ENCODE measurements at regions not wholly inside any gene's neighbourhood (a gene's known extent, or its start where the extent isn't known, plus 50 kb on each side); places are given as distances from the start of the nearest gene placed in this dataset.

- DNase-seq (ENCODE audit: low read depth in 2 of 2), result no peak
These were observed 95.9 kb upstream of the IGSF21 start for GRCh38 chr1:18011703-18012102.

DNA sequence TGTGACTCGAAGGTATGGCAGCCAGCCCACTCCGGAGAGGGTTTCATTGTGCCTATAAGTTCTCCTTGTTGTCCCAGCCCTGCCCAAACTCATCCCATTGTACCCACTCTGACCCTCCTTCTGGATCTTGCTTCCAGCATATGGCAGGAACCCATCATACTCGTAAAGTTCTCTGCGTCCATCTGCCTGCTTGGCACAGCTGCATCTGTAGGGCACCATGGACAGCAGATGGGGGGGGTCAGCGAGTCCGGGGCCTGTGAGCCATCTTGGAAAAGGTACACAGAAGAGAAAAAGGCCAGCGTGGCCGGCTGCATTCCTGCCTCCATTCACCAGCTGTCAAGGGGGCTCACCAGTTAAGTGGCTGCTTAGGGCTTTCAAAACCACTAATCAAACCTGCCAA is 94.9 kb upstream of the IGSF21 start:
- no peak for DNase-seq (ENCODE audit: low read depth in 2 of 2)

- no peak for DNase-seq (ENCODE audit: low read depth in 2 of 2)
These were observed 94.4 kb upstream of the IGSF21 start for GRCh38 chr1:18013216-18013615.

- no peak for DNase-seq (ENCODE audit: low read depth in 2 of 2)
These were observed 91.9 kb upstream of the IGSF21 start for GRCh38 chr1:18015719-18016118.

- DNase-seq (ENCODE audit: low read depth in 2 of 2), result no peak
These were observed 89.2 kb upstream of the IGSF21 start for GRCh38 chr1:18018366-18018765.

DNA sequence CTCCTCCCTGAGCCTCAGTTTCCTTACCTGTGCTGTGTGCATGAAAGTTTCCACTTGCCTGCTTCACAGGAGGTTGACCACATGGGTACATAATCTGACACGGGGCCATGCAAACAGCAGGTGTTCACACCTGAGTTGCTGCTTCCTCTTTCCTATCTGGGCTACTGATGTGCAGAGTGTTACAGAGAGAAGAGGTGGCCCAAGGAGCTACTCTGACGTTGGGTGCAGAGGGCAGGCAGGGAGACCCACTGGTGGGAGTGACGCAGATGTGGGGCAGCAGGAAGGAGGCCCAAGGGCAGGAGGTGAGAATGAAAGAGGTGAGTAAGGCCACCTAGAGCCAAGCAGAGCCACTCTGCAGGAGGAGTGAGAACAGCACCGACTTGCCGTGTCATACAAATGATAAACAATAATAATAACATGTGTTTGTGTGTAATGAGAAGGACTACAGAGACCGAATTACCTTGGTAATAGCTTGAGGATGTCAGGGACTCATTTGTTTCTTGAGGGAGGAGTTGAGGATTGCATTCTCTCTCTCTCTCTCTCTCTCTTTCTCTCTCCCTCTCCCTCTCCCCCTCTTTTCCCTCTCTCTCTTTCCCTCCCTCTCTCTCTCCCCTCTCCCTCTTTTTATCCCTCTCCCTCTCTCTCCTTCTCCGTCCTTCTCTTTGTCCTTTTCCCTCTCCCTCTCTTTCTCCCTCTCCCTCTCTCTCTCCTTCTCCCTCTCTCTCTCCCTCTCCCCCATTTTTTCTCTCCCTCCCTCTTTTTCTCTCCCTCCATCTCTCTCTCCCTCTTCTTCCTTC is 87.4 kb upstream of the IGSF21 start:
- DNase-seq (ENCODE audit: low read depth in 2 of 2), result no peak

GRCh38 chr1:18021242-18021641 is 86.4 kb upstream of the IGSF21 start:
- DNase-seq (ENCODE audit: low read depth in 2 of 2), result no peak

DNA sequence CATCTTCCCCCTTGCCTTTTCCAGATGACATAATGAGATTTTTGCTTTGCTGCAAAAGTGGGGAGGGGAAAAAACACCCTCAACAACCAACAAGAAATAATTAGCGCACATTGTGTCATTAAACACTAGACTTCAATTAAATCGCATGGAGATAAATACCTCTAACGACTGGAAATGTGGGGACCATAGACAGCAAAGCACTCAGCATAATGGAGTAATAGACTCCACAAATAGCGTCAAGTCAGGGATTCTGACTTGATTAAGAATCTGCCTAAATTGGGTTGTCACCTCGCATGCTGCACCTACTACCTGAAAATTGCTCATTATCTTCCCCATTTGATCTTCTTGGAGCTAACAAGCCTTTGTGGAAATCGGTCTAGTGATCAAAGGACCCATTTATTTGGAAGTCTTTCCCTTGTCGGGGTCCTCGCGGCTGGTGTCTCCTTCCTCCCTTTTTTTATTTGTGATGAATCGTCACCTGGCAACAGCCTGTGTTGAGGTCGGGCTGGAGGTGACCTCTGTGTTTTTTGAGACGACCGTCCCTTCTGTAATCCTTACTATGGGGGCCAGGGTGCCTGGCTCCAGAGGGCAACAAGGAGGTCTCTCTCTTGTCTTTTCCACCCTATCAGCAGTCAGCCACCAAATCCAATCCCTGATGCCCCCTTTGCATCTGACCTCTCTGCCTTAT is 75.3 kb upstream of the IGSF21 start:
- no peak for DNase-seq (ENCODE audit: low read depth in 2 of 2)

GRCh38 chr1:18035145-18035544 is 72.5 kb upstream of the IGSF21 start:
- DNase-seq (ENCODE audit: low read depth in 2 of 2), result no peak

GRCh38 chr1:18037651-18038050 is 69.9 kb upstream of the IGSF21 start:
- DNase-seq (ENCODE audit: low read depth in 2 of 2), result no peak

- no peak for DNase-seq (ENCODE audit: low read depth in 2 of 2)
These were observed 69.5 kb upstream of the IGSF21 start for GRCh38 chr1:18038051-18038450.

DNA sequence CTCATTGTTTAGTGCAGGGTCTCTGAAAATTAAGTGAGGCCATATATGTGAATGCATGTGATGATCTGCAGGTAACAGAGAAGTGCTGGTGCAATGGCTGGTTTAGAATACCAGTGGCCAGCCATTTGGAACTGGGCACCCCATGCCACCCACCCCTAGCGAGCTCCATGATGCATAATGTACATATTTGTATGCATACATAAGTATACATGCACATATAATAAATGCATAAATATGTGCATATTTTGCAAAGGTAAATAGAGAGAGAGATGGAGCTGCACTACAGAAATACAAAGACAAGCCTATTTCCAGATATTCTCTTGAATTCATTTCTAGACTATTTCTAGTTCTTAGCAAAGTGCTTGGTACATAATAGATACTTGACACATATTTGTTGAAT is 68.5 kb upstream of the IGSF21 start:
- no peak for DNase-seq (ENCODE audit: low read depth in 2 of 2)

DNA sequence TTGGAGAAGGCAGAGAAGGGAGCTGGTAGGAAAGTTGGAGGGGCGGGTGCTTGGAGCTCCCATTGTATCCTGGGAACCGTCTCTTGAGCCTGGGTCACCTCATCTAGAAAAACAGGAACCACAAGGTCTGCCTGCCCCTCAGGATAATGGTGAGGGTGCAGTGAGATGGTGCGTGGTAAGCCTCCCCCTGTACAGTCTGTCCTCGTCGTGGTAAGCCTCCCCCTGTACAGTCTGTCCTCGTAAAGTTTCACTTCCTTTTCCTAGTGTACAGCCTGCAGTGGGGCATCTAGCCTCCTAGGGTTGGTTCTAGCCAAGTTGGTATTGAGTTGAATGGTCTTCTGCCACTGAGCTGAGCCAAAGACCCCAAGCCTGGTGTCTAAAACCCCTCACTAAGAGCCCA is 66.5 kb upstream of the IGSF21 start:
- DNase-seq (ENCODE audit: low read depth in 2 of 2), result no peak

- DNase-seq (ENCODE audit: low read depth in 2 of 2), result no peak
These were observed 65.8 kb upstream of the IGSF21 start for GRCh38 chr1:18041685-18042355.

DNA sequence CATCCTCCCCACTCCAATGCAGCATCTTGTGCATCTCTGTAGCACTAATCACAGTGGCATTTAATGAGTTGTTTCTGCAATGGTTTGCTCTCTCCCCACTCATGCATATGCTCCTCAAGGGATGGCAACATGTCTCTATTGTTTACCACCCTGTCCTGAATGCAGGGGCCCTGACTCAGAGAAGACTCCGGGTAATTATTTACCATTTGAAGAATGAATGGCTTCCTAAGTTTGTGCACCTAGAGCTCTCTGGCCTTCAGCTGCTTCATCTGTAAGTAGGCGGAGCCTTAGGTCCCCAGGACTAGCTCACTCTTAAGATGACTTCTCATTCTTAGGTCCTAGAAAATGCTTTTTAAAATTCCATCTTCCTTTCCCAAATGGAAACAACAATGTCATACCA is 63.7 kb upstream of the IGSF21 start:
- DNase-seq (ENCODE audit: low read depth in 2 of 2), result no peak

- no peak for DNase-seq (ENCODE audit: low read depth in 2 of 2)
These were observed 62.4 kb upstream of the IGSF21 start for GRCh38 chr1:18045203-18045602.

- DNase-seq (ENCODE audit: low read depth in 2 of 2), result no peak
These were observed 62.0 kb upstream of the IGSF21 start for GRCh38 chr1:18045621-18046020.

DNA sequence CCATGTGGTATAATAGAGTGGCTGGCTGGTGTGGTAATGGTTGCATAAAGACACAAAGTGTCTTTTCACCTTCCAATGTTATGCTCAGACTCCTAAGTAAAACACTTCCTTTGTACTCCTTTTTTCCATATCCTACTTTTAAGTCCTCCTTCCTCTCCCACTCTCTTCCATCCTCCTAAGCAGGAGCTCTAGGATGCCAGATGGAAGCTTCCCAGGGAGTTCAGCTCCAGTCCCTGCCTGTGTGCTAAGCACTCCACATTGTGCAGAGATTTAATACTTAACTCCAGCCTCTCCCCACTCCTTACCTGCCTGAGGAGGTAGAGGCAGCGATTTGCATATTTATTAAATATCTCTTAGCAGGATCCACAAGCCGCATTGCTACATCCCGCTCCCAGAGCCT is 60.5 kb upstream of the IGSF21 start:
- DNase-seq (ENCODE audit: low read depth in 2 of 2), result no peak

DNA sequence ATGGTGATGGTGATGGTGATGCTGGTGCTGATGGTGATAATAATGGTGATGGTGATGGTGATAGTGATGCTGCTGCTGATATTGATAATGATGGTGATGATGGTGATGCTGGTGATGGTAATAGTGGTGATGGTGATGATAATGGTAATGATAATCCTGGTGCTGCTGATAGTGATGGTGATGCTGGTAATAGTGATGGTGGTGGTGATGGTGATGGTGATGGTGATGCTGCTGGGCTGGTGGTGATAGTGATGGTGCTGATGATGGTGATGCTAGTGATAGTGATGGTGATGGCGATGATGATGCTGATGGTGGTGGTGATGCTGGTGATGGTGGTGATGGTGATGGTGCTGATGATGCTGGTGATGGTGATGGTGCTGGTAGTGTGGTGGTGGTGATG is 58.4 kb upstream of the IGSF21 start:
- DNase-seq (ENCODE audit: low read depth in 2 of 2), result no peak

GRCh38 chr1:18052671-18053070 is 54.9 kb upstream of the IGSF21 start:
- no peak for DNase-seq (ENCODE audit: low read depth in 2 of 2)

DNA sequence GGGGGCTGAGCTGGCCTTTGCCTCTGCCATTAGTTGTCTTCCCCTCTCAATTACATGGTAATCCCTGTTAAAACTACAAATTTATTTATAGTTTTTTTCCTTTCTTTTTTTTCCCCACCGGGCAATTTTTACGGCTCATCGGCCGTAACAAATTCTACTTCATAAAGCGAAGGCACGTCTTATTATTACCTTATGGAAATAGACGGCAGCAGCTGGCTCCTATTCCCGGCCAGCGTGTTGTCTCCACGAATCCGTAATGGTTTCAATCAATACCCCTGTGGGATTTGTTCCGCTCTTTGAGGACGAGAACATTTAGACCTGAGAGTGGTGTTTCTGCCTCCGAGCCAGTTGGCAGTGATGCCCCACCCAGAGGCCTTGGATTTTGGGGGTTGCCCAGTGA is 52.4 kb upstream of the IGSF21 start:
- DNase-seq (ENCODE audit: low read depth in 2 of 2), result no peak

DNA sequence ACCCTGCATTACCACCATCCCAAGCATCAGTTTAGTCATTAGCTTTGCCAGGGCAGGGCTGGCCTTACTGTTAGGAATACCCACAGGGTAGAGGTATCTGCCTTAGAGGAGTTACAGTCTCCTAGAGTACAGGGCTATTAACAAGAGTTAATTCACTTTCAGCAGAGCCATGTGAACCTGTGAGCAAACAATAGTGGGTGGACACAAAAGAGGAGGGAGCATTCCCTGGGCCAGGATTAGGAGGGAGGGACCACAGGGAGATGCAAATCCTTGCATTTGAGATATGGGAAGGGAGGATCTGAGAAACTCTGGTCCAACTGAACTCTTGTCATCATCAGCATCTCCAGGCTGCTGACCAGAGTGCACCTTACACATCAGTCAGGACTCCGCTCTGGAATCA is 51.1 kb upstream of the IGSF21 start:
- no peak for DNase-seq (ENCODE audit: low read depth in 2 of 2)

DNA sequence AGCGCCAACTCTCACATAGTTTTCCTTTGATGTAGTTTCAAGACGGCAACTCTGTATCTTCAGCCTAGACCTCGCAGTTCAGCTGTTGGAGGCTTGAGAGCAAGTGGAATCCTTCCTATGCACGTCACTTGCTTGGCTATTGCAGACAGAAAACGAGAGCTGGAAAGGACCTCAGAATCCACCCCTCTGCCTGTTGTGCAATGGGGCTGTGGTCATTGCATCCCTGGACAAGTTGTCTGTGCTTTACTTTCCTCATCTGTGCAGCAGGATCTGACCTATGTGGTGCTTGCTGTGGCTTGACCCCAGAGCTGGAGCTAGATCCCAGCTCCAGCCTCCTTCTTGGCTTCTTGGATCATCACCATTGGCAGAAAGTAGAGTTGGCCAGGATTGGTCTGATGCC is 50.0 kb upstream of the IGSF21 start:
- no peak for DNase-seq (ENCODE audit: low read depth in 2 of 2)
